ENCODE measurements at regions not wholly inside any gene's neighbourhood (a gene's known extent, or its start where the extent isn't known, plus 50 kb on each side); places are given as distances from the start of the nearest gene placed in this dataset.

DNA sequence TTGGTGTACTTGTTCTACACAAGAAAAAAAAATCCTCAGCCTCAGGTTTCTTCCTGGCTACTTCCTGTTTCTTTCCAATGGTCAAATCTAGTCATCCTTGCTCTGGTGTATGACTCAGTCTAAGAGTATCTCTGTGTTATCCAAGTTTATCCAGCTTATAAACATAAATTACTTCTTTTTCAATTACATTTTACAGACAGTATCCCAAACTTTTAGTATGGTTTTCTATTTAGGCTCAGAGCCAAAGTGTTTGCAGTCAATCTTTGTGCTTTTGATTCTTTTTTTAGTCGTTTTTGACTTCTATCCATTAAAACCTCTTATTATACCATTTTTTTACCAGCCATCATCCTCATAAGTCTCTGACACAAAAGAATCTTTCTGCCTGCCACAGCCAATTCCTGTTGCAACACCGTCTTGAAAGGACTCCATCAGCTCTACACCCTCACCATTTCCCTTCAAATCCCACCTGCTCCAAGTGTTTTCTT is 294.6 kb downstream of the PTEN start:
- TF ChIP-seq POLR2AphosphoS5 (IDR thresholded peaks at IDR 0.05; ENCODE audit: low read depth, low read length) (no peak), TAF1 (IDR thresholded peaks at IDR 0.05; ENCODE audit: borderline replicate concordance, insufficient read depth, low read length) (no peak)

Data from PFSK-1 (cell line).